ENCODE measurements at regions not wholly inside any gene's neighbourhood (a gene's known extent, or its start where the extent isn't known, plus 50 kb on each side); places are given as distances from the start of the nearest gene placed in this dataset.
A peak's percentile ranks its signal among the peaks of the same experiment; 100 is the strongest.
"Not testable (repeated sequence)": the region's sequence is repeated elsewhere in the genome, so short reads cannot be mapped to it uniquely, and the experiment has no call there.

DNA sequence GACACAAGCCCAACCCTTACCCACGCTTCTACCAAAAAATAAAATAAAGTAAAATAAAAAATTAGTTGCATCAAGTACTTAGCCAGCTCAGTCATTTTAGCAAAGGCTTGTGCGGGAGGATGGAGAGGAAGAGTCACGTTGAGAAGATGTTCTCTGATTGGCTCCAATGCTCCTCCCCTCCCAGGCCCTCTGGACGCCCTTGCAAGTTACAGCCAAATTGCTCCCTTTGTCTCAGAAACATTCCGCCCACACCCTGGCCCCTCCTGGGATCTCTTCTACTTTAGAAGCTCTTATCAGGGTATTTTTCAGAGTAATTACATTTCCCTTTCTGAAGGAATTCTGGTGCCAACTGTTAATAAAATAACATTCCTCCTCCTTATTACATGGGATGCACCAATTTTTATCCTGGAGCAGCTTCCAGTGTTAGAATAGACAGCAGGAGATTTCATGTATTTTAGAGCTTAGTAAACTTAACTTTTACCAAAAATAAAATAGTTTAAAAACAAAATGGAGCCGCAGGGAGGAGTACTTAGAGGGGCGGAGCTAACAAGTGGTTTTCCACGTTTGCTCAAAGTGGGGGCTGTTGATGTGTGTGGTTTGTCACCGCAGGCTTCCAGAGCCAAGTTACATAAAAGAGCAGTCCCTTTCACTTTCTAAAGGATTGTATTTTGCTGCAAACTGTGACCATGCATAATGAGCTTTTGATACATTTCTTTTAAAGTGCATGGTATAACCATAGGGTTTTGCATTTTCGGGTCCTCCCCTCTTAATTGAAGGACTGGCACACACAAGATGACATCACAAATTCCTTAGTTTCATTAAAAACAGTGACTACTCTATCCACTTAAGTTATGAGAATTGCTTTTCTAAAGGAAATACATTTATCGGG, 71.7 kb upstream of the RAP1B start:
- FAIRE-seq, result no peak
- DNase-seq (ENCODE audit: insufficient read length, low spot score), result no peak

DNA sequence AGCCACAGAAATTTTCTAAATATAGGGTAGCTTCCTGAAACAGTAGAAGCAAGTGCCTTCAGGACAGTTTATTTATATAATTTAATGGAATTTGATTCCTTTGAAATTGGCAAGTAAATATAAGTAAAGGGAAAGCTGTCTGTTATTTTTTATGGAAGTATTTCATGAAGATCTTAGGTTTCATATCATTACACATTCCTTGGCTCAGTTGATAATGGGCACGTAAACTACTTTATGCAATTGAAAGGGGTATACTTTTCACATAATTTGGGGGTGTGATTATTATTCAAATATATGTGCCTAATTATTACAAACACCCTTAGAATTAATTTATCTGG, 71.1 kb upstream of the RAP1B start:
- no peak for DNase-seq (ENCODE audit: insufficient read length, low spot score)
- FAIRE-seq, result no peak

DNA sequence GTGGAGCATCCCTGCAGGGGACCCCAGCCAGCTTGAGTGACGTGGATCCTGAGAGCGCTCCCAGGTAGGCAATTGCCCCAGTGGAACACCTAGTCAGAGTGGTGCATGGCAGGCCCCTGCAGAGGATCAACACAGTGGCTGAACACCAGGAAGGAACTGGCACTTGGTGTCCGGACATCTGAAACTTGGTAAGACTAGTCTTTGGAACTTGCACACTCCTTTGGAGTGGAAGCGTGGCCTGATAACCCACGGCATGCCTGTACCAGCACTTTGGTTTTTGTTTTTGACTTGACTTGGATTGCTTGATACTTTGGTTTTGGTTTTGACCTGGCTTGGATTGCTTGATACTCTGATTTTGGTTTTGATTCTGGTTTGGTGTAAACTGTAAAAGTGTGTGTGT, 69.9 kb upstream of the RAP1B start:
- DNase-seq (ENCODE audit: insufficient read length, low spot score); FAIRE-seq: not testable (repeated sequence)

DNA sequence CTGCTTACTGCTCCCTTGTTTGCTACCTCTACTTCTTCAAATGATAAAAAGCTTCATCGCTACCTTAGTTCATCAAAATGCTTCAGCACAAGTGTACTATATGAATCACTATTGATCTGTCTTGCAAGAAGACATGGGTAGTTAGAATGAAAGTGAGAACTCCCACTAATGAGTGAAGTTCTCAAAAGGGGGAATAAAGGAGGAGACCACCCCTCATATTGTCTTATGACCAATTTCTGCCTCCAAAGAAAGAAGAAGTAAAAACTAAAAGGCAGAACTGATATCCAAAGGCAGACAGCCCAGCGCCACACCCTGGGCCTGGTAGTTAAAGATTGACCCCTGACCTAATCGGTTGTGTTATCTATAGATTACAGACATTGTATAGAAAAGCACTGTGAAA, 63.4 kb upstream of the RAP1B start:
- not testable (repeated sequence) for DNase-seq (ENCODE audit: insufficient read length, low spot score); FAIRE-seq

DNA sequence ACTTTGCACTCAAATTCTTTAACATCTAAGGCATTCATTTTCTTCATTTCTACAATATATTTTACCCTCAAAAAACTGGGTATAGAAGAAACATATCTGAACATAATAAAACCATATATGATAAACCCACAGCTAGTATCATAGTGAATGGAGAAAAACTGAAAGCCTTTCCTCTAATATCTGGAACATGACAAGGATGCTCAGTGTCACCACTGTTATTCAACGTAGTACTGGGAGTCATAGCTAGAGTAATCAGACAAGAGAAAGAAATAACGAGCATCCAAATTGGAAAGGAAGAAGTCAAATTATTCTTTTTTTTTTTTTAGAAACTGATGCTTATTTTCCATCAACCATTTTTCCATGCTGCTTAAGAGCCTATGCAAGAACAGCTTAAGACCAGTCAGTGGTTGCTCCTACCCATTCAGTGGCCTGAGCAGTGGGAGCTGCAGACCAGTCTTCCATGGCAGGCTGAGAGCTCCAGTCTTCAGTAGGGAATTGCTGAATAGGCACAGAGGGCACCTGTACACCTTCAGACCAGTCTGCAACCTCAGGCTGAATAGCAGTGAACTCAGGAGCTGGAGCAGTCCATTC, 58.0 kb upstream of the RAP1B start:
- not testable (repeated sequence) for FAIRE-seq; DNase-seq (ENCODE audit: insufficient read length, low spot score)

DNA sequence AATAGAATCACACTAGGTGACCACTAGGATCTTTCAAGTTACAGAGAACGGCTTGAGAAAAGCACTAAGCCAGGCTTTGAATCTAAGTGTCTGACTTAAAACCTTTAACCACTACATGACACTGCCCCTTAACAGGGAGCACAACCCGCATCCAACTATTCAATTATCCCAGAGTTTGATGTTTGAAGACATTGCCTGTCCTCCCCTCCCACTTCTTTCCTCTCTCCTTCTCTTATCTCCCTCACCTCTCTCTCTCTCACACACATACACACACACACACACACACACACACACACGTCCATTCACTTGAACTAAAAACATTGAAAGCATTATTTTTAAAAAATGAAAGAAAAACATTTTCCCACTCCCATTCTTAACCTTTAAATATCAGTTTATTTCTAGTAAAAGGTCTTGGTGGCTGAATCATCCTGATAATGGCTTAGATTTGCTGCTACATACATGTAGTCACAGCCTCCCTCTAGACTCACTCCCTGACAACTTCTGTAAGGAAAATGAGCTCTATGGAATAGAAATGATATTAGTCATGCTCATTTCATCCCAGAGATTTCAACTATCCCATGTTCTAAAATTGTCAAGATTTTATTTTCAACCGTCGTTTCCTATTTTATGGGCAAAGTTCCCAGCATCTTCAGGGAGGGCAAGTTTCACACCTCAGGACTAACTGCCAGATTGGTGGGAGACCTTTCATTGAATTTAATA, 53.5 kb upstream of the RAP1B start:
- FAIRE-seq, result no peak

DNA sequence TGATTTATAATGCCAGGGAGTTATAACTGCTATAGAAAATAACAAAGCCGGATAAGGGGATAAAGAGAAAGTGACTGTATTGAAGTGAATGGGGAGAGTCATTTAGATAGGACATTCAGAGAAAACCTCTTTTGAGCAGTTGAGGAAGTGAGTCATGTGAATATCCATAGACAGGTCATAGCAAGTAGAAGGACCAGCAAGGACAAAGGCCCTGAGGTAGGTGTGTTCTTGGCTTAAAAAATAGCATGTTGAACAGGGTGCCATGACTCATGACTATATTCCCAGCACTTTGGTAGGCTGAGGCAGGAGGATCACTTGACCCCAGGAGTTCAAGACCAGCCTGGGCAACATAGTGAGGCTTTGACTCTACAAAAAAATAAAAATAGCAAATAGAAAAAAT, 51.5 kb upstream of the RAP1B start:
- DNase-seq (ENCODE audit: insufficient read length, low spot score), result no peak
- FAIRE-seq, result no peak

More for the DNA sequence above, 53.5 kb upstream of the RAP1B start:
- DNase-seq (ENCODE audit: insufficient read length, low spot score), result peak; percentile 58

DNA sequence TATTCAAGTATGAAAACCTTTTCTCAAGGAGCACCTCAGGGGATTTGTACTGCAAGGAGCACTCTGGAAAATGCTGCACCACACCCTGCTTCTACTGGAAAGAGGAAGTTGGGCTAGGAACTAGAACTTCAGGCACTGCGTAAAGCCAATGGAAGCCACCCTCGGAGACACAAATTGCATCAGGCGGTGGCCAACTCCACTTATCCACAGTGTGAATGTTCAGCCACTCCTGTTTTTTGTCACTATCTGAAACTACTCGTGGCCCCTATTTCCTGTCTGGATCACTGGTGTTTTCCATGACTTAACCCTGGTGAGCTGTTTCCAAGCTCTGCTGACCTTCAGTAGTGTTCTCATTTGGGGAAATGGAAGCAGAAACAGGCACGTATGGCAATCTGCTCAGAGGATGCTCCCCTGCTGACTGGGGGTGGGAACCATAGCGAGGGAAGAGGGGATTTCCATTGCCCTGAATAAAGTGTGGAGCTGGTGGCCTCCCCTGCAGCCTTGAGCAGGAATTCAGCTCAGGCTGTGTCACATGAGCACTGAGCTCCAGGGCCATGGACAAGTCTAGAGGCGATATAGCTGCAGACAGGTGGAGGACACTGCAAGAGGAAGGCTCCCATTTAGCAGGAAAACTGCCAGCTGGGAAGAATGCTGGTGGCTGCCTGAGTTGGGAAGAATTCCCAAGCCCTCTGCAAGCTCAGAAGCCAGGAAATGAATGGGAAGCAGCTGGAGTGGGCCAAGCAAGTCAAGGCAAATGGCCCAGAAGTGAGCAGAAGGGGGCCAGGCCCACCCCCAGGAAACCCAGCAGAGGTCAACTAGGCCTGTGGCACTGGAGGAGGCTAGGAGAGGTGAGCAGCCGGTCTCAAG, 50.5 kb upstream of the RAP1B start:
- DNase-seq (ENCODE audit: insufficient read length, low spot score) (no peak), FAIRE-seq (no peak)

DNA sequence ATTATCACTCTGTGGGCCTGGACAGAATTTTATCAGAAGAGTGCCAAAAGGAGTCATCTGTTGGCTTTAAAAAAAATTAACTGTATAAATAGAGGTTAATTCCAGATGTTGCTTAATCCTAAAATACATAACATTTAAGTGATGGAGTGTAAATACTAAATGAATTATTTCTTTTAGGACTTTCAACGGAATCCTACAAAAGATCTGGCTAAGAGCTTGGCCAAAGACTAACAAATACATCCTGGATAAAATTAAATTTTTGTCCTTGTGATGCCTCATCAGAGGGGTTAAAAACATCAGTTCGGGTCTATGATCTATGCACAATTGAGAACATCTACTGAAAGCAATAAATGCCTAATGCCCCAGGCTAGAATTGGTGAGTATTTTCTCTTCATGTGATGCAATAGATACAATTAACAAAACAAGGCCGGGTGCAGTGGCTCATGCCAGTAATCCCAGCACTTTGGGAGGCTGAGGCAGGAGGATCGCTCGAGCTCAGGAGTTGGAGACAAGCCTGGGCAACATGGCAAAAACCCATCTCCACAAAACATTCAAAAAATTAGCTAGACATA, 49.8 kb upstream of the RAP1B start:
- FAIRE-seq (no peak), DNase-seq (ENCODE audit: insufficient read length, low spot score) (no peak)

All from HTR-8/SVneo (cell line).